Esophagus muscularis mucosa (tissue), 4 donors: ENCODE measurements at regions not wholly inside any gene's neighbourhood (a gene's known extent, or its start where the extent isn't known, plus 50 kb on each side); places are given as distances from the start of the nearest gene placed in this dataset.

ENCODE experiments used
- DNase-seq: peaks from one replicate; pipeline ENCODE4 v3.0.0-alpha.2; 2017; ENCODE audit errors: extremely low spot score
- H3K27ac ChIP-seq, 4 donors: fragments of 200-600 bp; sonication (generic); replicated peaks in 1 of 4; 1 replicate in 3 of 4; 2 replicates in 1 of 4; pipeline ENCODE4 v1.5.1; 2016 to 2019; ENCODE audit warnings: mild to moderate bottlenecking in 1 of 4
- H3K27me3 ChIP-seq, 4 donors: fragments of 200-600 bp; sonication (generic); one replicate each; pipeline versions ENCODE4 v1.5.1 to v1.6.0; 2016 to 2019
- H3K36me3 ChIP-seq, 4 donors: fragments of 200-600 bp; sonication (generic); one replicate each; pipeline ENCODE4 v1.5.1; 2016 to 2019
- H3K4me1 ChIP-seq, 4 donors: fragments of 200-600 bp; sonication (generic); one replicate each; pipeline ENCODE4 v1.5.1; 2016 to 2019
- H3K4me3 ChIP-seq, 4 donors: fragments of 200-600 bp; sonication (generic); 1 replicate in 2 of 4; 2 replicates in 2 of 4; pipeline ENCODE4 v1.5.1; 2016 to 2019; ENCODE audit warnings: mild to moderate bottlenecking in 4 of 4, moderate library complexity in 1 of 4
- H3K9me3 ChIP-seq, 4 donors: fragments of 200-600 bp; sonication (generic); 1 replicate in 3 of 4; 2 replicates in 1 of 4; pipeline ENCODE4 v1.5.1; 2016 to 2019
- CTCF ChIP-seq, 3 experiments: fragments of 200-600 bp in 2 of 3; fragments of 450-650 bp in 1 of 3; sonication (generic) in 2 of 3; IDR thresholded peaks; one replicate each; pipeline ENCODE4 v1.5.1; 2017 to 2019; ENCODE audit warnings: antibody characterized with exemption in 3 of 3, mild to moderate bottlenecking in 2 of 3, moderate library complexity in 1 of 3
- EP300 ChIP-seq: sonication (generic); formaldehyde crosslinking; IDR thresholded peaks from one replicate; pipeline ENCODE4 v1.6.1; 2017; ENCODE audit warnings: antibody characterized with exemption
- POLR2A ChIP-seq: fragments of 450-650 bp; IDR thresholded peaks from one replicate; pipeline ENCODE4 v1.6.1; 2017; ENCODE audit warnings: antibody characterized with exemption, moderate library complexity, mild to moderate bottlenecking, low read depth
- POLR2AphosphoS5 ChIP-seq, 2 donors: sonication (generic); formaldehyde crosslinking; IDR thresholded peaks; one replicate each; pipeline ENCODE4 v1.6.1; 2017; ENCODE audit warnings: antibody characterized with exemption in 2 of 2
- WGBS: methylation state at CpG from one replicate; pipeline ENCODE4 v1.1.5; 2018; 5-methylcytosine and 5-hydroxymethylcytosine counted together
- intact Hi-C: fragments of 100-400 bp; cut with DNase I; formaldehyde crosslinking; loops from one replicate; pipeline ENCODE4 v1.15.1; 2023

GRCh38 chr4:52196606-52197130 is 145.6 kb downstream of the SPATA18 start:
- TF ChIP-seq POLR2AphosphoS5 (IDR thresholded peaks at IDR 0.05) (no peak), EP300 (no peak), CTCF (IDR thresholded peaks at IDR 0.05) (no peak)
- H3K4me3 ChIP-seq: no peak overlapping the region
- H3K9me3 ChIP-seq: no peaks in the 10 kb centered on the region
- peaks cover 0 to 32% (median 15%) of the 10 kb centered on the region in 4 donors for H3K4me1 ChIP-seq
- no peaks in the 10 kb centered on the region for H3K27me3 ChIP-seq
- no peaks in the 10 kb centered on the region for H3K36me3 ChIP-seq
- no peak overlapping the region for H3K27ac ChIP-seq
- intact Hi-C loops: no loop called here
- WGBS: 94% methylated on average over 1 of the region's 1 CpG
- no peak for DNase-seq

- H3K27ac ChIP-seq: no peak overlapping the region
- no peak for DNase-seq
- WGBS: 50% methylated on average over 2 of the region's 2 CpGs
- intact Hi-C loops: no loop called here
- H3K4me3 ChIP-seq: no peak overlapping the region
- H3K36me3 ChIP-seq: no peaks in the 10 kb centered on the region
- no peaks in the 10 kb centered on the region for H3K27me3 ChIP-seq
- peaks cover 0 to 25% (median 9%) of the 10 kb centered on the region in 4 donors for H3K4me1 ChIP-seq
- TF ChIP-seq POLR2AphosphoS5 (IDR thresholded peaks at IDR 0.05) (no peak), CTCF (IDR thresholded peaks at IDR 0.05) (no peak), POLR2A (no peak), EP300 (no peak)
- H3K9me3 ChIP-seq: no peaks in the 10 kb centered on the region
These were observed 146.2 kb downstream of the SPATA18 start for GRCh38 chr4:52197306-52197705.

GRCh38 chr4:52198294-52198693 is 147.2 kb downstream of the SPATA18 start:
- Histone ChIP-seq H3K4me3 (no peak overlapping the region), H3K4me1 (peaks cover 0 to 22% (median 11%) of the 10 kb centered on the region in 4 donors), H3K36me3 (no peaks in the 10 kb centered on the region), H3K27me3 (no peaks in the 10 kb centered on the region), H3K27ac (no peak overlapping the region), H3K9me3 (no peaks in the 10 kb centered on the region)
- intact Hi-C loops: no loop called here
- DNase-seq: no peak
- TF ChIP-seq EP300: no peak
- no peak for TF ChIP-seq POLR2AphosphoS5 (IDR thresholded peaks at IDR 0.05)
- TF ChIP-seq CTCF (IDR thresholded peaks at IDR 0.05): no peak
- TF ChIP-seq POLR2A: no peak

GRCh38 chr4:52199574-52200338 is 148.7 kb downstream of the SPATA18 start:
- DNase-seq: no peak
- intact Hi-C loops: no loop called here
- H3K4me1 ChIP-seq: peaks cover 0 to 22% (median 12%) of the 10 kb centered on the region in 4 donors
- no peaks in the 10 kb centered on the region for H3K27me3 ChIP-seq
- TF ChIP-seq CTCF (IDR thresholded peaks at IDR 0.05) (no peak), EP300 (no peak), POLR2AphosphoS5 (IDR thresholded peaks at IDR 0.05) (no peak), POLR2A (no peak)
- no peaks in the 10 kb centered on the region for H3K36me3 ChIP-seq
- H3K27ac ChIP-seq: no peak overlapping the region
- H3K4me3 ChIP-seq: no peak overlapping the region
- no peaks in the 10 kb centered on the region for H3K9me3 ChIP-seq
- 49% methylated on average over 3 of the region's 3 CpGs for WGBS
